GM21447 (cell line): ENCODE measurements at regions not wholly inside any gene's neighbourhood (a gene's known extent, or its start where the extent isn't known, plus 50 kb on each side); places are given as distances from the start of the nearest gene placed in this dataset.
A peak's percentile ranks its signal among the peaks of the same experiment; 100 is the strongest.

Source experiments
- ATAC-seq: cut with Tn5 transposase; IDR thresholded peaks from one replicate; pipeline ENCODE4 v1.9.1; 2021; ENCODE audit not compliant: unreplicated experiment

GRCh38 chr5:17428176-17428800, 69.7 kb upstream of the TAF11L2 start:
- ATAC-seq, result no peak

GRCh38 chr5:17429353-17429752, 68.7 kb upstream of the TAF11L2 start:
- no peak for ATAC-seq

GRCh38 chr5:17430241-17430640, 67.8 kb upstream of the TAF11L2 start:
- no peak for ATAC-seq

GRCh38 chr5:17431272-17432050, 66.6 kb upstream of the TAF11L2 start:
- ATAC-seq, result no peak

- ATAC-seq, result no peak
Observed at GRCh38 chr5:17432569-17432968, 65.5 kb upstream of the TAF11L2 start.

- ATAC-seq, result no peak
Observed at GRCh38 chr5:17433406-17433805, 64.6 kb upstream of the TAF11L2 start.

GRCh38 chr5:17434982-17435381, 63.0 kb upstream of the TAF11L2 start:
- peak; percentile 58 for ATAC-seq

- ATAC-seq, result peak; percentile 24
Observed at GRCh38 chr5:17436350-17436749, 61.7 kb upstream of the TAF11L2 start.

GRCh38 chr5:17436761-17437221, 61.2 kb upstream of the TAF11L2 start:
- peak; percentile 87 for ATAC-seq

- ATAC-seq, result no peak
Observed at GRCh38 chr5:17438027-17438426, 60.0 kb upstream of the TAF11L2 start.

GRCh38 chr5:17439956-17440355, 58.1 kb upstream of the TAF11L2 start:
- ATAC-seq, result no peak

GRCh38 chr5:17440766-17441165, 57.3 kb upstream of the TAF11L2 start:
- ATAC-seq, result no peak

- ATAC-seq, result no peak
Observed at GRCh38 chr5:17441351-17441750, 56.7 kb upstream of the TAF11L2 start.

- no peak for ATAC-seq
Observed at GRCh38 chr5:17443333-17444130, 54.5 kb upstream of the TAF11L2 start.

GRCh38 chr5:17444496-17444895, 53.5 kb upstream of the TAF11L2 start:
- ATAC-seq, result no peak

- no peak for ATAC-seq
Observed at GRCh38 chr5:17445185-17445584, 52.8 kb upstream of the TAF11L2 start.
